HEK293 (cell line): ENCODE measurements at regions not wholly inside any gene's neighbourhood (a gene's known extent, or its start where the extent isn't known, plus 50 kb on each side); places are given as distances from the start of the nearest gene placed in this dataset.

Experiments
- CTCF ChIP-seq: fragments of 450-650 bp; formaldehyde crosslinking; IDR thresholded peaks from 2 replicates; pipeline ENCODE4 v1.5.1; 2016; ENCODE audit warnings: missing biosample characterization, missing genetic modification characterization
- ZNF155 ChIP-seq: fragments of 450-650 bp; formaldehyde crosslinking; IDR thresholded peaks from 2 replicates; pipeline ENCODE4 v1.5.1; 2016; ENCODE audit warnings: missing biosample characterization, missing genetic modification characterization
- ZNF362 ChIP-seq: fragments of 450-650 bp; formaldehyde crosslinking; IDR thresholded peaks from 2 replicates; pipeline ENCODE4 v1.5.1; 2016; ENCODE audit warnings: missing biosample characterization, missing genetic modification characterization
- ZNF48 ChIP-seq: fragments of 450-650 bp; formaldehyde crosslinking; IDR thresholded peaks from 2 replicates; pipeline ENCODE4 v1.5.1; 2016; ENCODE audit warnings: missing biosample characterization, missing genetic modification characterization

- TF ChIP-seq CTCF (tag by site-specific recombination): no peak
- no peak for TF ChIP-seq ZNF362 (tag by site-specific recombination)
- TF ChIP-seq ZNF48 (tag by site-specific recombination): no peak
- TF ChIP-seq ZNF155 (tag by site-specific recombination): no peak
Measured at GRCh38 chr7:41199136-41199535, 503.8 kb downstream of the INHBA start.
